Heart left ventricle (tissue), 13 donors: ENCODE measurements at regions not wholly inside any gene's neighbourhood (a gene's known extent, or its start where the extent isn't known, plus 50 kb on each side); places are given as distances from the start of the nearest gene placed in this dataset.

Source experiments
- POLR2A ChIP-seq, 2 donors: fragments of 450-650 bp; IDR thresholded peaks; one replicate each; pipeline ENCODE4 v1.6.1; 2017; ENCODE audit warnings: antibody characterized with exemption in 2 of 2, mild to moderate bottlenecking in 2 of 2, moderate library complexity in 2 of 2
- TF ChIP-seq, protein P1 (sequence below), 12 donors: fragments of 200-600 bp; sonication (generic) in 4 of 12; IDR thresholded peaks; one replicate each; pipeline versions ENCODE4 v1.5.0 to v1.8.0; 2018 to 2022; ENCODE audit warnings: antibody characterized with exemption in 12 of 12, mild to moderate bottlenecking in 5 of 12
- donor health status: ischemic (EF 13 %, LVEDD 7.1; RV severe dilation, severe dysfunction).
- donor health status: DM: no; HTN: yes; CAD: no.
- donor health status: DM: no; HTN: no; CAD: no.
- donor health status: ischemic (EF 25% LVEDD 6.9; RV normal size, moderate dysfunction).
- donor health status: ischemic (EF 25% LVEDD 5.7; RV mildly dilated, moderate dysfunction).
- donor health status: ischemic (EF 35%, LVEDD 5.7; RV mildly dilated, moderate dysfunction).
- donor health status: nonischemic (EF 11% LVEDD 7.7; RV severe dilation, severe dysfunction).
- donor health status: DM: yes; HTN: yes; CAD: no.
- donor health status: PGD.
- donor health status: ischemic (EF 29% LVEDD 5.4; RV normal size, mild dysfunction).
- donor health status: nonischemic (EF 23%, LVEDD 6.1; RV moderate dilation, normal function).

DNA sequence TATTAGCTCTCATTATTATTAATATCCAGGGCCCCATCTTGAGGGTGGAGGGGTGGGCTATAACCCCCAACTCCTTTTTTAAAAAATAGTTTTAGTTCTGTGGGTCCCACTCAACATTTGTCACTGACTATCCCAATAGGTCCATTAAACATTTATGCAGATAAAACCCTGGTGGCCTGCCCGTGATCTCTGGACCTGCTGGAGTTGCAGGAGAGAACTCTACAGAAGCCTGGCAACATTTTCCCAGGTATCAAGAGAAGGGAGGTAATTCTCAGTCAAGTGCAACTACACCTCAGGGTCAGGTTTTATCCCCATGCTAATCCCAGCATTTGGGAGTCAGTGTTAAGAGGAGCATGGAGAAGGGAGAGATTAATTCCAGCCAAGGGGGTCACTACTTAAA is 264.4 kb upstream of the PROK2 start:
- TF ChIP-seq, protein P1, sequence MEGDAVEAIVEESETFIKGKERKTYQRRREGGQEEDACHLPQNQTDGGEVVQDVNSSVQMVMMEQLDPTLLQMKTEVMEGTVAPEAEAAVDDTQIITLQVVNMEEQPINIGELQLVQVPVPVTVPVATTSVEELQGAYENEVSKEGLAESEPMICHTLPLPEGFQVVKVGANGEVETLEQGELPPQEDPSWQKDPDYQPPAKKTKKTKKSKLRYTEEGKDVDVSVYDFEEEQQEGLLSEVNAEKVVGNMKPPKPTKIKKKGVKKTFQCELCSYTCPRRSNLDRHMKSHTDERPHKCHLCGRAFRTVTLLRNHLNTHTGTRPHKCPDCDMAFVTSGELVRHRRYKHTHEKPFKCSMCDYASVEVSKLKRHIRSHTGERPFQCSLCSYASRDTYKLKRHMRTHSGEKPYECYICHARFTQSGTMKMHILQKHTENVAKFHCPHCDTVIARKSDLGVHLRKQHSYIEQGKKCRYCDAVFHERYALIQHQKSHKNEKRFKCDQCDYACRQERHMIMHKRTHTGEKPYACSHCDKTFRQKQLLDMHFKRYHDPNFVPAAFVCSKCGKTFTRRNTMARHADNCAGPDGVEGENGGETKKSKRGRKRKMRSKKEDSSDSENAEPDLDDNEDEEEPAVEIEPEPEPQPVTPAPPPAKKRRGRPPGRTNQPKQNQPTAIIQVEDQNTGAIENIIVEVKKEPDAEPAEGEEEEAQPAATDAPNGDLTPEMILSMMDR (IDR thresholded peaks at IDR 0.05): no peak
- no peak for TF ChIP-seq POLR2A (IDR thresholded peaks at IDR 0.05)
